ENCODE measurements at regions not wholly inside any gene's neighbourhood (a gene's known extent, or its start where the extent isn't known, plus 50 kb on each side); places are given as distances from the start of the nearest gene placed in this dataset.

- no peak overlapping the region for H3K27ac ChIP-seq
- no peak for TF ChIP-seq ZFX (IDR thresholded peaks at IDR 0.05; ENCODE audit: borderline replicate concordance)
- peak; percentile 70 for TF ChIP-seq CTCF (IDR thresholded peaks at IDR 0.05)
Measured at GRCh38 chr4:77308843-77309242, 151.8 kb downstream of the CCNG2 start.

GRCh38 chr4:77309496-77309895, 152.5 kb downstream of the CCNG2 start:
- TF ChIP-seq ZFX (IDR thresholded peaks at IDR 0.05; ENCODE audit: borderline replicate concordance) (no peak), CTCF (IDR thresholded peaks at IDR 0.05) (no peak)
- H3K27ac ChIP-seq, result no peak overlapping the region

GRCh38 chr4:77310931-77311330, 153.9 kb downstream of the CCNG2 start:
- no peak overlapping the region for H3K27ac ChIP-seq
- no peak for TF ChIP-seq ZFX (IDR thresholded peaks at IDR 0.05; ENCODE audit: borderline replicate concordance)
- no peak for TF ChIP-seq CTCF (IDR thresholded peaks at IDR 0.05)

GRCh38 chr4:77314697-77315096, 157.7 kb downstream of the CCNG2 start:
- H3K27ac ChIP-seq, result no peak overlapping the region
- no peak for TF ChIP-seq ZFX (IDR thresholded peaks at IDR 0.05; ENCODE audit: borderline replicate concordance)
- TF ChIP-seq CTCF (IDR thresholded peaks at IDR 0.05), result no peak

GRCh38 chr4:77327151-77327550, 170.1 kb downstream of the CCNG2 start:
- H3K27ac ChIP-seq, result no peak overlapping the region
- TF ChIP-seq CTCF (IDR thresholded peaks at IDR 0.05) (no peak), ZFX (IDR thresholded peaks at IDR 0.05; ENCODE audit: borderline replicate concordance) (no peak)

GRCh38 chr4:77332696-77333270, 175.8 kb downstream of the CCNG2 start:
- no peak overlapping the region for H3K27ac ChIP-seq
- TF ChIP-seq ZFX (IDR thresholded peaks at IDR 0.05; ENCODE audit: borderline replicate concordance), result no peak
- no peak for TF ChIP-seq CTCF (IDR thresholded peaks at IDR 0.05)

- no peak overlapping the region for H3K27ac ChIP-seq
- no peak for TF ChIP-seq ZFX (IDR thresholded peaks at IDR 0.05; ENCODE audit: borderline replicate concordance)
- TF ChIP-seq CTCF (IDR thresholded peaks at IDR 0.05), result no peak
Measured at GRCh38 chr4:77336411-77337142, 179.6 kb downstream of the CCNG2 start.

All from 22Rv1 (cell line).